Spleen (tissue), 7 donors: ENCODE measurements at regions not wholly inside any gene's neighbourhood (a gene's known extent, or its start where the extent isn't known, plus 50 kb on each side); places are given as distances from the start of the nearest gene placed in this dataset.

Experiments
- CTCF ChIP-seq, 11 experiments: fragments of 200-600 bp in 7 of 11; fragments of 450-650 bp in 4 of 11; sonication (generic) in 4 of 11; IDR thresholded peaks in 8 of 11; conservative IDR thresholded peaks in 3 of 11; 1 replicate in 7 of 11; 2 replicates in 4 of 11; pipeline versions ENCODE4 v1.4.0 to v1.8.0; 2016 to 2021; ENCODE audit warnings: antibody characterized with exemption in 11 of 11, inconsistent platforms in 4 of 11, mild to moderate bottlenecking in 1 of 11
- POLR2AphosphoS5 ChIP-seq, 3 donors: sonication (generic); formaldehyde crosslinking; IDR thresholded peaks; one replicate each; pipeline ENCODE4 v1.5.1; 2017; ENCODE audit warnings: antibody characterized with exemption in 3 of 3
- donor health status: DM: no; HTN: no; CAD: no; lungs with moderate emphysema.
- donor health status: DM: no; HTN: no; CAD: no.
- donor health status: DM: no; HTN: no; CAD: no.

GRCh38 chr1:214843281-214843680, 239.3 kb upstream of the KCNK2 start:
- TF ChIP-seq CTCF (IDR thresholded peaks at IDR 0.05 in 8 of 11, conservative IDR thresholded peaks at IDR 0.05 in 3 of 11) = no peak
- TF ChIP-seq POLR2AphosphoS5 (IDR thresholded peaks at IDR 0.05) = no peak
